NCI-H526 treated with DMSO at 0.1 percent for 48 hours (cell line): ENCODE measurements at regions not wholly inside any gene's neighbourhood (a gene's known extent, or its start where the extent isn't known, plus 50 kb on each side); places are given as distances from the start of the nearest gene placed in this dataset.
"Not testable (repeated sequence)": the region's sequence is repeated elsewhere in the genome, so short reads cannot be mapped to it uniquely, and the experiment has no call there.

ENCODE experiments used
- DNase-seq: peaks from one replicate; lab custom pipeline; 2025; lab: John Stamatoyannopoulos, UW

DNA sequence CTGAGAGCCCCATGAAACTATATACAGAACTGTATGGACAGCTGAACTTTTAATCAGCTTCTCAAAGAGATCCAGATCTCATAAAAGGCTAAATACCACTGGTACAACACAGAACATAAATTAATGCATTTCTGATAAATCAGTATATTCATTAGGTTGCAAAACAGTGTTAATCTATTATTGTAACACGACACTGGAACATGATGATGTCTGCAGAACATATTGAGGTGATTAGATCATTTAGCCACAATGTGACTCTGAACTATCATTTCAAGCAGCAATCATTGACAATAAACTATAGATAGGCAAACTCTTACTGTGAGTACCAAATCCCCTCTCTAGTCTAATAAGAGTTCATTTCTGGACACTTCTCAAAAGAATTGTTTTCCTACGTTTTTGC lies 50.3 kb downstream of the GASK1B start:
- DNase-seq = no peak

DNA sequence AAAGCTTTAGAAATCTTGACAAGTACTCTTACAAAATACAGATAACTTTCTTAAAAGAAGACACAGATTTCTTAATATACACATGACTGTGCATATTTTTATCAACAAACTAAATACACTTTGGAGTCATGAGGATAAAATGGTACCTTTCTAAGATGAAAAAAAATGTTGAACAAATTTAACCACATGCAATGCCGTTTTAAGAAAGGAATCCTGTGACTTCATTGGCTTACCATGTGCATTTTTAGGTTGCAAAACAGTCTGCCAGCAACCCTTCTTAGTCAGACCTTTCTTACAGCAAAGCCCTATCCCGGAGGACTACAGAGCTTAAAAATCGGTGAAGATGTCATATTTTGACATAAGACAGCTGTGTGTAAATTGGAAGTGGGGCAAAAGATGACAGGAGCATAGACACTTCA lies 51.7 kb downstream of the GASK1B start:
- DNase-seq = no peak

DNA sequence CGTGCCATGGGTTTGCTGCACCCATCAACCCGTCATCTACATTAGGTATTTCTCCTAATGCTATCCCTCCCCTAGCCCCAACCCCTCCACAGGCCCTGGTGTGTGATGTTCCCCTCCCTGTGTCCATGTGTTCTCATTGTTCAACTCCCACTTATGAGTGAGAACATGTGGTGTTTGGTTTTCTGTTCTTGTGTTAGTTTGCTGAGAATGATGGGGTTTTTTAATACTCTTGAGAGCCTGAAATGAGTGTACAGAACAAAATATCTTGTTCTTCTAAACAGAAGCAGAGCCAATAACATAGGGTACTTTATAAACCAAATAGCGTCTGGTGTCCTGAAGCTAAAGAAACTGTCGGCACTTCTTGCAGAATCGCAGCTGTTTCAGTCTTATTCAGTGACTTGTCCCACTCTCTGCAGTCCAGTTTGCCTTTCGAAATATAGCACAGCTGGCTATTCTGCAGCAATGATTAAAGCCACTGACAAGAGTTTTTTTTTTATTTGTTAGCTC lies 52.1 kb downstream of the GASK1B start:
- DNase-seq = not testable (repeated sequence)

DNA sequence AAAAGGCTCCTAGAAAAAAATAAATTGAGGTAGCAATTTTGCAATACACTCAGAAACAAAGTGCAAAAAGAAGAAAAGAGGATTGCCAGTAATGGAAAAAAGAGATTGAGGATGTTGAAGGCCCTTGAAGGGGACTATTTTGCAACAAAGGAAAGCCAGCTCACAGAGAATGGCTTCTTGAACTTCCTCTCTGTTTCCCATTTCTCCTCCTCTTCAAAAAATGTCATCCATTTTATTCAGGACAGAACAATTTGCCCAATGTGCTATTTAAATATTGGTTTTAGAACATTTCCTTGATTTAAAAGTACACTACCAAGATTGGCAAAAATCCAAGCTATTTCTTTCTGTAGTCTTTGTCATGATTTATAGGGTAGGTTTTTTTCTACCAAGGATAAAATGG lies 60.2 kb downstream of the GASK1B start:
- no peak for DNase-seq

DNA sequence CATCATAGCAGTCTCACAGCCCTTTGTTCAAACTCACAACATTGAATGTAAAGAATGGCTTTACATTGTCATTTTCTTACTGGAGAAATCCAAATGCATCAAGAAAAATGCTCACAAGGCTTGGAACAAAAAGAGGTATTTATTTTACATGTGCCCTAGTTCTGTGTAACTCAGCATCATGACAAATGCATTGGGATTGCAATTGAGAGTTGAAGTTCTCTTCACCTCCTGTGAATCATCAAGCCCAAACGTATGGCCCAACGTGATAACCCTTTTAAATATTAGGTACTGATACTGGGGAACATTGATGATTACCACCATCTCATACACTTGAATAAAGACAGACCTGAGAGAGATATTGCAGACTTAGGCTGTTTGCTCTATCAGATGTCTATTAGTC lies 61.6 kb downstream of the GASK1B start:
- no peak for DNase-seq

DNA sequence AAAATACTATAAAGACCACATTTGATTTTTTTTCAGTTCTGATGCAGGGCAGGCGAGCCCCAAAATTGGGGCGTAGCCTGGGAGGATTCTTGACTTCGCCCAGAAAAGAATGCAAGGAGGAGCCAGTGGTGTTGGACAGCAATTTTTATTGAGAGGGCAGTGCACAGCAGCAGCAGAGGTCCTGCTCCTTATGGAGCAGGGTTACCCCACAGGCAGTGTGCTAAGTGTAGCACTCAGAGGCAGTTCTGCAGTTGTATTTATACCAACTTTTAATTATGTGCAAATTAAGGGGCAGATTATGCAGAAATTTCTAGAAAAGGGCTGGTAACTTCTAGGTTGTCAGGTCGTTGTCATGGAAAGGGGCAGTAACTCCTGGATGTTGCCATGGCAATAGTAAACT lies 69.9 kb downstream of the GASK1B start:
- DNase-seq = no peak

DNA sequence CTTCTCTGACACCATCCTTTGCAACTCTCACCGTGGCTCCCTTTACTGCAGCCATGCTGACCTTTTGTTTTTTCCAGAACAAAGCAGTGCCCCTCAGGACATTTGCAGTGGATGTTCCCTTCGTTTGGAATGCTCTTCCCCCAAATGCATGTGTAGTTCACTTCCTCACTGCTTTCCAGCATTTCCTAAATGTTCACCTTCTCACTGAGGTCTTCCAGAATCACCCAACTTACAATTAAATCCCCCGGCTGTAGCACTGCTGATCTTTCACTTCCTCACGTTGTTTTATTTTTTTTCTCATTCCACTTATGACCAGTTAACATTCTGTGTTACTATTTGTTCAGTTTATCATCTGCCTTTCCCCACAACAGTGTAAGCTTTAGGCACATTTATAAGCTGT lies 73.1 kb downstream of the GASK1B start:
- no peak for DNase-seq

DNA sequence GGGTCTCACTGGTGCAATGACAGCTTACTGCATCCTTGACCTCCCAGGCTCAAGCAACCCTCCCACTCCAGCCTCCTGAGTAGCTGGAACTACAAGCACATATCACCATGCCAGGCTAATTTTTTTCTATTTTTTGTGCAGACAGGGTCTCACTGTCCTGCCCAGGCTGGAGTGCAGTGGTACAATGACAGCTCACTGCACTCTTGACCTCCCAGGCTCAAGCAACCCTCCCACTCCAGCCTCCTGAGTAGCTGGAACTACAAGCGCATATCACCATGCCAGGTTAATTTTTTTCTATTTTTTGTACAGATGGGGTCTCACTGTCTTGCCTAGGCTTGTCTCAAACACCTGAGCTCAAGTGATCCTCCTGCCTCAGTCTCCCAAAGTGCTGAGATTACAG lies 74.0 kb downstream of the GASK1B start:
- no peak for DNase-seq

DNA sequence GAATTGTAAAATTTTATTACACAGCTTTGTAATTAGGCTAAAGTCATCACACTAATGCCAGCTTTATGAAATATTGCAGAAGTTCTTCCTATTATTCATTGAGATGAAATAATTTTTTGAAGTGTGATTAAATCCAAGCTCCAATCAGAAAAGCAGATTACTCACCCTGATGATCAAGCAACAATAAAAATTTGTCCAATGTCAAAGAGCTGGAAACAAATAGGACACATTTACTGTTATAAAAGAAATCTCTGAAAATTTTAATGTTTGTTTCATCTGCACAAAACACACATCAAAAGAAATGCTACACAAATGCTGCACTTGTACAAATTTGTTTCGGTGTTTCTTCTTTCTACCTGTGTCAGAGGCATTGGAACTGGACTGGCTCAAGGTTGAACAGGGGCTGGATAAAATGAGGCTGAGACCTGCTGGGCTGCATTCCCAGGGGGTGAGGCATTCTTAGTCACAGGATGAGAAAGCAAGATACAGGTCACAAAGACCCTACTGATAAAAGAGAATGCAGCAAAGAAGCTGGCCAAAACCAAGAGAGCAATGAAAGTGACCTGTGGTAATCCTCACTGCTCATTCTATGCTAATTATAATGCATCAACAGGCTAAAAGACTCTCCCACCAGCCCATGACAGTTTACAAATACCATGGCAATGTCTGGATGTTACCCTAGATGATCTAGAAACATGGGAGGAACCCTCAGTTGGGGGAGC lies 78.3 kb downstream of the GASK1B start:
- no peak for DNase-seq

DNA sequence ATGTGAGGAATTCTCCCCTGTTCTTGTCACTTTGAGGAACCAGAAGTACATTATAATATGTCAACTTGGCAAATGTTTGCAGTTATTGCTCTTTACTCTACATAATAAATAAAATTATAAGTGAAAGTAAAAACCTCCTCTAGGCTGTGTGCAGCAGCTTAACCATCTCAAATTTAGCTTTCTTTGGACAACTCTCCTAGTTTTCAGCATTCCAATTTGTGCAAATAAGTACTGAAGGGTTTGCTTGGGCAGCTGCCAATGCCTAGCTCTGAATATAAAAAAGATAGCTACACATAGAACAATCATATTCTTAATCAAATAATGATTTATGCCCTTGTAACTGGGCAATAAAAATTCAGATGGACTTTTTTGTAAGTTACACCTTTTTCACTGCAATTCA lies 82.5 kb downstream of the GASK1B start:
- DNase-seq = peak; percentile 9

DNA sequence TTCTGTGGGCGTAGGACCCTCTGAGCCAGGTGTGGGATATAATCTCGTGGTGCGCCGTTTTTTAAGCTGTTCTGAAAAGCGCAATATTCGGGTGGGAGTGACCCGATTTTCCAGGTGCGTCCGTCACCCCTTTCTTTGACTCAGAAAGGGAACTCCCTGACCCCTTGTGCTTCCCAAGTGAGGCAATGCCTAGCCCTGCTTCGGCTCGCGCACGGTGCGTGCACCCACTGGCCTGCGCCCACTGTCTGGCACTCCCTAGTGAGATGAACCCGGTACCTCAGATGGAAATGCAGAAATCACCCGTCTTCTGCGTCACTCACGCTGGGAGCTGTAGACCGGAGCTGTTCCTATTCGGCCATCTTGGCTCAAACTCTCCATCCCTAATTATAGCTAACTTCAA lies 82.9 kb downstream of the GASK1B start:
- DNase-seq = not testable (repeated sequence)

DNA sequence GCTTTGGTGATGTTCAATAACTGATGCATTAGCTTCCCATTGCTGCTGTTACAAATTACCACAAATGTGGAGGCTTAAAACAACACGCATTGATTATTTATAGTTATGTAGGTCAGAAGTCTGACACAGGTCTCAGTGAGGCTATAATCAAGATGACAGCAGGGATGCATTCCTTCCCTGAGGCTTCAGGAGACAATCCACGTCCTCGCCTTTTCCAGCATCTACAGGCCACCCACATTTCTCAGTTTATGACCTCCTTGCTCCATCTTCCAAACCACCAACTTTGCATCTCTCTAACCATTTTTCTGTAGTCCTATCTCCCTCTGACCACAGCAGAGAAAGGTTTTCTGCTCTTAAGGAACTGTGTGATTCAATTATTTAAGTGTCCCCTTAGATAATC lies 92.5 kb downstream of the GASK1B start:
- no peak for DNase-seq

DNA sequence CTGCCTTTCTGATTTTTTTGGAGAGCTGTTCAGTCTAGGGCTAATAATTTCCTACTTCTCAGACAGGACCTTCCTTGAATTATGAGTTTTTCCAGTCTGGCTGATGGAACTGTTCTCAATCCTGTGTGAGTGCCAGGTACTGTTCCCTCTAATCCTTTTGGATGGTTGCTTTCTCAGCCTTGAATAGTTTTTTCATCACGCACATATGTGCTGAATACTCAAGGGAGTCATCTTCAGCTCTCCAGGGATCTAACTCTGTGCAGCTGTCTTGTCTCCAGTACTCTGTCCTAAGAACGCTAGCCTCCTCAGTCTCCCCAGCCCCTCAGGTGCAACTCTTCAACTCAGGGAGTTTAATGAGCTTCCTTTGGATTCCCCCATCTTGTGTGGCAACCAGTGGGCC lies 93.2 kb downstream of the GASK1B start:
- DNase-seq = no peak

DNA sequence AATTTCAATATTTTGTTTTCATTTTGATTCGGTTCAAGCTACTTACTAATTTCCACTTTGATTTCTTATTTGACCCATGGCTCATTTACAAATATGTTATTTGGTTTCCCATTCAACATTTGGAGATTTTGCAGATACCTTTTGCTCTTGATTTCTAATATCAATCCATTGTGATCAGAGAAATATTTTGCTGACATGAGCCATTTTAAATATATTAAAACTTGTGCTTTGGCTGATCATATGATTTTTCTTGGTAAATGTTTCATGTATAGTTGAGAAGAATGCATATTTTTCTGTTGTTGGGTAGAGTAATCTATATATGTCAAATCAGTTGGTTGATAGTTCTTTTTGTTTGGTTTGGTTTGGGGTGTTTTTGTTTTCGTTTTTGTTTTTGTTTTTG lies 95.0 kb downstream of the GASK1B start:
- DNase-seq = no peak

DNA sequence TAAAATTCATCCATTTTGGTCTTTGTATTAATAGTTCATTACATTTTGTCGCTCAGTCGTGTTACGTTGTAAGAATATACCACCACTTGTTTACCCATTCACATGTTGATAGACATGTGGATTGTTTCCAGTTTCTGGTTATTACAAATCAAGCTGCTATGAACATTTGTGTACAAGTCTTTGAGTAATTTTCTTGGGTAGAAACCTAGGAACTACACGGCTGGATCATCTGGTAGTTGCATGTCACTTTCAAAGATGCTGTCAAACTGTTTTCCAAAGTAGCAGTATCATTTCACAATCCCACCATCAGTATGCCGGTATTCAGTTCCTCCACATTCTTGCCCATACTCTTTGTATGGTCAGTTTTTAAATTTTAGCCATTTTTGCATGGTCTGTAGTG lies 98.0 kb downstream of the GASK1B start:
- DNase-seq = no peak

DNA sequence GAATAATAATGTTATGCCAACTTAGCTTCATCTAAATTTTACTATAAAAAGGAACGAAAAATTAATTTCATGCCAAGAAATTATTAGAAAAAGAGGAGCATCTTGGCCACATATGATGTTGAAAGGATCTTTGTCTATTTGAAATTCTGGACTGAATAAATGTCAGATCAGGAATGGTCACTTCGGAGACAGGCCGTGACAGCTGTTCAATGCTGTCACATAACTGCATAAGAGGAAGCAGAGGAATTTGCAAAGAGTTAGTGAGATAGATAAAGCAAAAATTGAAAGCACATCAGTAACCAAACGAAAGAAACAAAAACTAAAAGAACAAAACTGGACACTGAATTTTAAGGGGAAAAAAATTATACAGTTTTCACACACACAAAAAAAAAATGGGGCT lies 100.9 kb downstream of the GASK1B start:
- no peak for DNase-seq

DNA sequence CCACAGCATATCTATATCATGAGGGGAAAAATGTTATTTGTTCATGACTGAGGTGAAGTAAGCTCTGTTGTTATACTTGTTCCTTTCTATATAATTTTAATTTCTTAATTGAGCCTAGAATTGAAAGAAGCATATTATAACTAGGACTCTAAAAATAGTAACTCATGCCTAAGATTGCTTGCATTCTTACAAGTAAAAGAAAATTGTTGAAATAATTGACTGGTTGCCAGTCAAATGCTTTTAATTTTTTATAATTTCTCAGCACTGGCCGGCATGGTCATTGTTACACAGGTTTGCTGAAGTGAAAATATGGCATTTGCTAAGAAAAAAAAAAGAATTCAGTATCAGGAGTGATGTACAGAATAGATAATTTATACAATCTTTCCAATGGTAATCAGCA lies 104.8 kb downstream of the GASK1B start:
- DNase-seq = no peak

DNA sequence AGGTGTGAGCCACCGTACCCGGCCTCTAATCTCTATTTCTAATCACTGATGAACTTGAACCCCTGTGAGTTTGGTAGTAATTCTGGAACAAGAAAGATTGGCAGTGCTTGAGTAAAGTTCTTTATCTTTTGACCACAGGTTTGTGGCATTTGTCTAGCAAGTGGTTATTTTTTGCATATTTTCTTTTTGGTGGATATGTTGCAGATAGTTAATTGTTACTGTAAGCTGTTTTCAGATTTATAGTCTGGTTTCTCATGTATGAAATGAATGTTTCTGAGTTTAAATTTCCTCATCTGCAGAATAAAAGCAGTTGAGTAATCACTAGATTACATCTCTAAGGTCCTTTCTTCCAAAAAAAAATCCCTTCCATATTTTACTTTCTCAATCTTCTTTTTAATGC lies 105.2 kb downstream of the GASK1B start:
- no peak for DNase-seq

DNA sequence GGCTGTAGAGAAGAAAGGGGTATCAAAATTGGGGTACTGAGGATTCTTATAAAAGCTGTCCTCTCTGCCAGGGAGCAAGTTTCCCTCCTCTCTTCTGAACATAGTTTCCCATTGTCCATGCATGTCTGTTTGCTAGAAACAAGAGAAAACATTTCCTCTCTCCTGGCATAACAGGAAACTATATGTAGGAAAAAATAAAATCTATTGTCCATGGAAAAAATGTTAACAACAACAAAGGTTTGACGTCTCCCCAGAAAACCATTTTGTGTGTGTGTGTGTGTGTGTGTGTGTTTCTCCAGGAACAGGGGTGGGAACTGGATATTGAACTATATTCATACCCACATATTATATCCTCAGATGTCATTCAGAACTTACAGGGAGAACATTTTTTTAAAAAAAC lies 107.2 kb downstream of the GASK1B start:
- no peak for DNase-seq

DNA sequence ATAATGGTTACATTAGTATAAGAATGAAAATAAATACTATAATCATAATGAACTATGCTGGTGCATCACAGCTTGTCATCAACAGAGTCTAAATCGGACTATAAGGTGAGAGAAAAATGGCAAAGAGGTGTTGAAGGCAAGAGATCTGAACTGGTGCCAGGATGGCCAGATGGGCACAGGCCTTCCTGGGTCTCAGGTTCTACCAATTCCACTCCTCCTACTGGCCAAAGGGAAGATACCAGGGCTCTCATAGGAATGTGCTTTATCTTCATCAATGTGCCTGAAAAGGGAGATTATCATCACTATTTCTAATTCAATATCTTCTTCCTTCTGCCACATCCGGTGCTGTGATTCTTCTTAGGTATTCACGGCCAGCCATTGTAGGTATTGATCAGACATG lies 107.6 kb downstream of the GASK1B start:
- no peak for DNase-seq

DNA sequence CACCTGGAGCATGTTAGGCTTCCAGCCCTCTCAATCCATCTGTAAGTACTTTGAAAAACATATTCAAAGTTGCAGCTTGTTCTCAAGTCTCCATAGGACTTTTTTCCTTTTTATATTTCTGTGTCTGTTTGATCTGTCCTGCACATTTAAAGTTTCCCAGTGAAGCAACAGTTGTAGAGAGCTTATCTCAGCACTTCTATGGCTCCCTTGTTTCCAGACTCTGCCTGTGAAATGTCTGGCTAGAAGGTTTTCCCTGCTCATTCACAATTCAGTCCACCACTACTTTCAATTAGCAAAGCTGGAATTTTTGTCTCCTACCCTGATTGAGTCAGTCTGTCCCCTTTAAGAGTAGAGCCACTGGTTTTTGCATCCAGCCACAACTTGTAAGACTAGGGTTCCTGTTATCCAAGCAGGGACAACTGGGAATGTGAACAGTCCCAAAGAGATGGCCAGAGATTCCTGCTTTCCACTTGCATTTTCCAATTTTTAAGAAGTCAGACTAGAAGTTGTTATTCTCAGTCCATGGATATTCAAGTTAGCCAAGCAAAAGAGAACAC lies 116.1 kb downstream of the GASK1B start:
- no peak for DNase-seq

DNA sequence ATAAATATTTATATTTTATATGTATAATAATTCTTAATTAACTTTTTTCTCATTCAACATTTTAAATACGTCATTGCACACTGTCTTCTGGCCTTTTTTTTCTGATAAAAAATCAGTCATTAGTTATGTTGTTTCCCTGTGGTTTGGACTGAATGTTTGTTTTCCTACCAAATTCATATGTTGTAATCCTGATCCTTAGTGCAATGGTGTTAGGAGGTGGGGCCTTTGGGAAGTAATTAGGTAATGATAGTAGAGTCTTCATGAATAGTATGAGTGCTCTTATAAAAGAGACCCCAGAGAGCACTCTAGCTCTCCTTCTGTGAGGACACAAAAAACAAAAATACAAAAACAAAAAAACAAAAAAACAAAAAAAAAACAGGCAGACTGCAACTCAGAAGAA lies 117.2 kb downstream of the GASK1B start:
- no peak for DNase-seq

DNA sequence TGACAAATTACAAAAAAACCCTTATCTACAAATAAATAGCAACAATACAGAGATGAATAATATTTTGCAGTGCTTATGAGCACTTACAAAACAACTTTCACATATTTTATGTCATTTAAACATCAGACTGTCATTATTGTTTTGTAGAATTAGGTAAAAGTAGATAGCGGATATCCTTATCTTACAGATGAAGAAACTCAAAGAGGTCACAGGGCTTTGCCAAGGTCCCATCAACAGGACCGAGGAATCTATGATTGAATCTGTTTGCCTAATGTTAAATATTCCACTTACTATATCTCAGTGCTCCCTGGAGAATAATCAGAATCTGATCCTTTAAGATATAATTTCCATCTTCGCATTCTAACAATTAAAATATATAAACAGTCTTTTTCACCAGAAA lies 119.0 kb downstream of the GASK1B start:
- DNase-seq = no peak

DNA sequence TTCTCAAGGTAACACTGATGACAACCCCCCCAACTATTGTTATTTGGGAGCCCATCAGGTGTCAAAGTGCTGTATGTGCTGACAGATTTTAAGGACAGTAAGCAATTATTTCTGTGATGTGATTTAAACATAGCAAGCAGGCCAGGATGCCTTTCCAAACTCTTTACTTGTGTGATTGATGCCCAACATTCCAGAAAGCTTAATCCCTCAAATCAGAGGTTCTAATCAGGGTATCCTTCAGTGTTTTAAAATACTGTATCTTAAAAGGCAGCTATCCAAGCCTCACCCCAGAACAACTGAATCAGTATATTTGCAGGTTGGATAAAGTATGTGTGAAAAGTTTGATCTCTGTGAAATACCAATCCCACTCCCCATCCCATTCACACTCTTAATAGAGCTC lies 119.7 kb downstream of the GASK1B start:
- no peak for DNase-seq
